T-cell (primary cell): ENCODE measurements at regions not wholly inside any gene's neighbourhood (a gene's known extent, or its start where the extent isn't known, plus 50 kb on each side); places are given as distances from the start of the nearest gene placed in this dataset.
"Not testable (repeated sequence)": the region's sequence is repeated elsewhere in the genome, so short reads cannot be mapped to it uniquely, and the experiment has no call there.

Experiments used
- ATAC-seq, 4 experiments: fragments of 200-7000 bp in 3 of 4; fragments of 150-1000 bp in 1 of 4; cut with Tn5 transposase; replicated peaks in 1 of 4; 1 replicate in 3 of 4; 2 replicates in 1 of 4; pipeline ENCODE4 v1.10.0; 2021; ENCODE audit warnings: moderate library complexity in 3 of 4, mild to moderate bottlenecking in 2 of 4, moderate number of reproducible peaks in 1 of 4
- CTCF ChIA-PET, 2 donors: fragments of 300-600 bp; sonication (Branson Sonifier 250); formaldehyde crosslinking; loops; one replicate each; lab custom pipeline; 2022; ENCODE audit warnings: antibody characterized with exemption in 2 of 2; lab: Charles Lee
- POLR2A ChIA-PET, 2 donors: fragments of 300-600 bp; sonication (Branson Sonifier 250); formaldehyde crosslinking; loops; one replicate each; lab custom pipeline; 2022; ENCODE audit warnings: antibody characterized with exemption in 2 of 2; lab: Charles Lee
- DNase-seq, 35 experiments: peaks; one replicate each; pipeline versions ENCODE4 v3.0.0 to v3.0.0-alpha.2; 2013 to 2023
- H3K27ac ChIP-seq: one replicate; pipeline ENCODE4 v1.5.1; 2013; ENCODE audit warnings: low read length
- H3K27me3 ChIP-seq, 2 experiments: replicated peaks in 1 of 2; 1 replicate in 1 of 2; 2 replicates in 1 of 2; pipeline versions ENCODE4 v1.6.1 to v1.7.0; 2013; ENCODE audit warnings: low read length in 1 of 2, mixed read lengths in 1 of 2; ENCODE audit not compliant: control insufficient read depth in 2 of 2, insufficient read depth in 2 of 2; ENCODE audit errors: extremely low read depth in 1 of 2
- H3K36me3 ChIP-seq, 2 donors: 1 replicate in 1 of 2; 2 replicates in 1 of 2; pipeline versions ENCODE4 v1.6.1 to v1.7.0; 2013; ENCODE audit warnings: low read length in 1 of 2; ENCODE audit not compliant: control insufficient read depth in 2 of 2, insufficient read depth in 1 of 2; ENCODE audit errors: extremely low read depth in 1 of 2
- H3K4me1 ChIP-seq, 2 experiments: 1 replicate in 1 of 2; 2 replicates in 1 of 2; pipeline versions ENCODE4 v1.6.1 to v1.7.0; 2013; ENCODE audit warnings: low read length in 2 of 2, mixed read lengths in 1 of 2; ENCODE audit not compliant: insufficient read depth in 2 of 2, control insufficient read depth in 1 of 2; ENCODE audit errors: extremely low read depth in 1 of 2
- H3K4me3 ChIP-seq, 2 donors: 1 replicate in 1 of 2; 2 replicates in 1 of 2; pipeline versions ENCODE4 v1.5.1 to v1.7.0; 2013; ENCODE audit warnings: mild to moderate bottlenecking in 2 of 2, low read length in 1 of 2, moderate library complexity in 1 of 2; ENCODE audit not compliant: control insufficient read depth in 1 of 2; ENCODE audit errors: extremely low read depth in 1 of 2
- H3K9me3 ChIP-seq: 2 replicates; pipeline ENCODE4 v1.7.0; 2013
- H3K27ac Mint-ChIP-seq, 2 donors: one replicate each; pipeline ENCODE4 v1.8.0; 2020 to 2021; ENCODE audit warnings: mild to moderate bottlenecking in 2 of 2, mixed read lengths in 2 of 2
- H3K27me3 Mint-ChIP-seq, 2 donors: one replicate each; pipeline ENCODE4 v1.8.0; 2021 to 2022; ENCODE audit warnings: mixed read lengths in 2 of 2
- H3K36me3 Mint-ChIP-seq: one replicate; pipeline ENCODE4 v1.8.0; 2021; ENCODE audit warnings: mixed read lengths
- H3K4me1 Mint-ChIP-seq, 3 donors: one replicate each; pipeline ENCODE4 v1.8.0; 2020 to 2022; ENCODE audit warnings: mixed read lengths in 3 of 3, mild to moderate bottlenecking in 1 of 3
- H3K4me3 Mint-ChIP-seq, 3 donors: one replicate each; pipeline ENCODE4 v1.8.0; 2020 to 2022; ENCODE audit warnings: mild to moderate bottlenecking in 3 of 3, mixed read lengths in 3 of 3, moderate library complexity in 3 of 3
- H3K9me3 Mint-ChIP-seq, 3 donors: one replicate each; pipeline ENCODE4 v1.8.0; 2020 to 2022; ENCODE audit warnings: mixed read lengths in 3 of 3
- WGBS: methylation state at CpG from one replicate; pipeline ENCODE4 v1.1.5; 2013; ENCODE audit warnings: missing lambda C conversion rate; ENCODE audit not compliant: insufficient coverage; 5-methylcytosine and 5-hydroxymethylcytosine counted together

GRCh38 chr14:105745433-105746123, 219.2 kb downstream of the TMEM121 start:
- no peak overlapping the region for H3K27ac ChIP-seq
- Mint-ChIP-seq H3K9me3 (no peaks in the 10 kb centered on the region), H3K4me3 (no peak overlapping the region), H3K27ac (no peak overlapping the region), H3K36me3 (no peaks in the 10 kb centered on the region), H3K27me3 (peaks cover 0 to 10% of the 10 kb centered on the region in 2 donors), H3K4me1 (peaks cover 0 to 4% (median 0%) of the 10 kb centered on the region in 3 donors)
- DNase-seq (no peak), ATAC-seq (no peak)
- POLR2A ChIA-PET = no interaction called here
- 68% methylated on average over 5 of the region's 6 CpGs for WGBS
- H3K4me1 ChIP-seq = no peaks in the 10 kb centered on the region
- H3K36me3 ChIP-seq = no peaks in the 10 kb centered on the region
- no peak overlapping the region for H3K4me3 ChIP-seq
- CTCF ChIA-PET = no interaction called here
- H3K9me3 ChIP-seq = no peaks in the 10 kb centered on the region
- H3K27me3 ChIP-seq = peaks cover 0 to 17% of the 10 kb centered on the region in 2 experiments

GRCh38 chr14:105746124-105746514, 219.7 kb downstream of the TMEM121 start:
- no peak overlapping the region for H3K4me3 ChIP-seq
- H3K27ac Mint-ChIP-seq = no peak overlapping the region

GRCh38 chr14:105746800-105747502, 220.6 kb downstream of the TMEM121 start:
- peak overlapping the region in 1 of 2 donors; percentile 67 for H3K27ac Mint-ChIP-seq
- ATAC-seq, POLR2A ChIA-PET, H3K4me3 ChIP-seq, H3K4me1 ChIP-seq, H3K4me3 Mint-ChIP-seq, H3K9me3 Mint-ChIP-seq, DNase-seq, H3K27ac ChIP-seq, H3K27me3 Mint-ChIP-seq, H3K4me1 Mint-ChIP-seq, H3K36me3 ChIP-seq, H3K9me3 ChIP-seq, H3K36me3 Mint-ChIP-seq, CTCF ChIA-PET: not testable (repeated sequence)
- WGBS = 81% methylated on average over 14 of the region's 16 CpGs
- peaks cover 0 to 17% of the 10 kb centered on the region in 2 experiments for H3K27me3 ChIP-seq

More at GRCh38 chr14:105746124-105746514, 219.7 kb downstream of the TMEM121 start:
- H3K9me3 Mint-ChIP-seq = no peaks in the 10 kb centered on the region
- WGBS = 69% methylated on average over 5 of the region's 5 CpGs
- no peaks in the 10 kb centered on the region for H3K4me1 ChIP-seq
- ChIA-PET POLR2A (no interaction called here), CTCF (no interaction called here)
- ATAC-seq (no peak), DNase-seq (no peak)
- no peak overlapping the region for H3K4me3 Mint-ChIP-seq
- no peak overlapping the region for H3K27ac ChIP-seq
- H3K9me3 ChIP-seq = no peaks in the 10 kb centered on the region
- peaks cover 0 to 17% of the 10 kb centered on the region in 2 experiments for H3K27me3 ChIP-seq
- peaks cover 0 to 10% of the 10 kb centered on the region in 2 donors for H3K27me3 Mint-ChIP-seq
- H3K36me3 ChIP-seq = no peaks in the 10 kb centered on the region
- H3K4me1 Mint-ChIP-seq = peaks cover 0 to 4% (median 0%) of the 10 kb centered on the region in 3 donors
- no peaks in the 10 kb centered on the region for H3K36me3 Mint-ChIP-seq

GRCh38 chr14:105747503-105748203, 221.3 kb downstream of the TMEM121 start:
- H3K27me3 Mint-ChIP-seq, H3K27ac Mint-ChIP-seq, H3K9me3 ChIP-seq, ATAC-seq, POLR2A ChIA-PET, H3K4me3 Mint-ChIP-seq, H3K36me3 ChIP-seq, H3K4me1 Mint-ChIP-seq, DNase-seq, H3K4me1 ChIP-seq, H3K27ac ChIP-seq, CTCF ChIA-PET, H3K36me3 Mint-ChIP-seq, H3K9me3 Mint-ChIP-seq, H3K4me3 ChIP-seq: not testable (repeated sequence)
- H3K27me3 ChIP-seq = peaks cover 0 to 17% of the 10 kb centered on the region in 2 experiments
- WGBS = 40% methylated on average over 16 of the region's 31 CpGs

- Mint-ChIP-seq H3K4me3 (no peak overlapping the region), H3K36me3 (no peaks in the 10 kb centered on the region), H3K27ac (no peak overlapping the region), H3K4me1 (peaks cover 0 to 4% (median 0%) of the 10 kb centered on the region in 3 donors), H3K9me3 (no peaks in the 10 kb centered on the region), H3K27me3 (peaks cover 0 to 10% of the 10 kb centered on the region in 2 donors)
- WGBS = 55% methylated on average over 5 of the region's 5 CpGs
- Histone ChIP-seq H3K4me3 (no peak overlapping the region), H3K9me3 (no peaks in the 10 kb centered on the region), H3K4me1 (no peaks in the 10 kb centered on the region), H3K27me3 (peaks cover 0 to 17% of the 10 kb centered on the region in 2 experiments), H3K36me3 (no peaks in the 10 kb centered on the region), H3K27ac (no peak overlapping the region)
- ChIA-PET CTCF (interaction anchor here in 1 of 2 donors (0.6 kb wide), 1 partner anchor 71 kb away, joined by 4 read pairs; no protein-coding TSS in a partner anchor), POLR2A (no interaction called here)
- DNase-seq (no peak), ATAC-seq (no peak)
These were observed 221.8 kb downstream of the TMEM121 start for GRCh38 chr14:105748204-105748578.

GRCh38 chr14:105748710-105749109, 222.3 kb downstream of the TMEM121 start:
- peak overlapping the region in 1 of 2 donors; percentile 19 for H3K27ac Mint-ChIP-seq
- H3K27me3 Mint-ChIP-seq, H3K9me3 Mint-ChIP-seq, POLR2A ChIA-PET, H3K27ac ChIP-seq, H3K4me1 Mint-ChIP-seq, H3K4me3 ChIP-seq, H3K4me1 ChIP-seq, H3K36me3 Mint-ChIP-seq, H3K4me3 Mint-ChIP-seq, DNase-seq, H3K9me3 ChIP-seq, H3K36me3 ChIP-seq, ATAC-seq: not testable (repeated sequence)
- WGBS = 73% methylated on average over 6 of the region's 6 CpGs
- CTCF ChIA-PET = interaction anchor here in 1 of 2 donors (0.6 kb wide), 1 partner anchor 72 kb away, joined by 4 read pairs; no protein-coding TSS in a partner anchor
- peaks cover 0 to 17% of the 10 kb centered on the region in 2 experiments for H3K27me3 ChIP-seq
